ENCODE measurements at regions not wholly inside any gene's neighbourhood (a gene's known extent, or its start where the extent isn't known, plus 50 kb on each side); places are given as distances from the start of the nearest gene placed in this dataset.
A peak's percentile ranks its signal among the peaks of the same experiment; 100 is the strongest.

DNA sequence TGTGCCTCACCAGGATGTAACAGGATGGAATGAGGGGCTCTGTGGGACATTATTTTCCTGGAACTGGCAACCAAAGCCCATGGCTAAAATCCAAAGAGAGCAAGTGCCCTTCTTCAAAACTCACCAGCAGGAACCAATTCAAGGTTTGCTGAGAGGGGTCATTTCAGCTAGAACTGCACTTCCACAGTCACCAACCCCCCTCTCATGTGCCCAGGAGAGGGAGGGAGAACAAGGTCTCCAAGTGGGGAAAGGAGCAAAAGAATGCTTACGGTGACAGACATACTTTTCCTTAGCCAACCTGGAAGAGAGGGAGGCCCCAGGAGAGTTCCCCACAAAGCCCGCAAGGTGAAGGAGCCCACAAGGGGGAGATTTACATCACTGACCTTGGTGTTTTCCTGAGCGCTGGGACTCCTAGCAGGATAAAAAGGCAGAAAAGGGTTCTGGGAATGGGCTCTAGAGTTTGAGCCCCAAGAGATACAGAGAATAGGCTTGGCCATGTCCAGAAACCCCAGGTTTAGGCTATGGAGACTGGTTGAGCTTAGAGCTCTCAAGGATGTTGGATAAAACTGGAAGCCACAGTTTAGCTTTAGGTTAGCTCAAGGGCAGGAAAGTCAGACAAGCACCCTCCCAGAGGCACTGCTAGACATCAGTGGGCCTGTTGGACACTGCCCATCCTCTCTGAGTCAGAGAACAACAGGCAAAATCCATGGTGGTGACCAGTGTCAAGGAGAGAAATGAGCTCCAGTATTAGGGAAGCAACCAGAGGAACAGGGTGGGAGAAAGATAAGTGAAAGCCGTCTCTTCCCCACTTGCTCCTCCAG is 63.9 kb upstream of the GHITM start:
- no peaks in the 10 kb centered on the region for H3K27me3 ChIP-seq
- H3K9me3 ChIP-seq, result no peaks in the 10 kb centered on the region
- H3K4me1 ChIP-seq, result no peaks in the 10 kb centered on the region
- intact Hi-C loops (cut with DNase I), result no loop called here
- DNase-seq (no peak), ATAC-seq (peak; percentile 57)
- peak overlapping the region; percentile 7 to 33 for H3K27ac ChIP-seq
- no peak overlapping the region for H3K4me3 ChIP-seq
- TF ChIP-seq, protein P1, sequence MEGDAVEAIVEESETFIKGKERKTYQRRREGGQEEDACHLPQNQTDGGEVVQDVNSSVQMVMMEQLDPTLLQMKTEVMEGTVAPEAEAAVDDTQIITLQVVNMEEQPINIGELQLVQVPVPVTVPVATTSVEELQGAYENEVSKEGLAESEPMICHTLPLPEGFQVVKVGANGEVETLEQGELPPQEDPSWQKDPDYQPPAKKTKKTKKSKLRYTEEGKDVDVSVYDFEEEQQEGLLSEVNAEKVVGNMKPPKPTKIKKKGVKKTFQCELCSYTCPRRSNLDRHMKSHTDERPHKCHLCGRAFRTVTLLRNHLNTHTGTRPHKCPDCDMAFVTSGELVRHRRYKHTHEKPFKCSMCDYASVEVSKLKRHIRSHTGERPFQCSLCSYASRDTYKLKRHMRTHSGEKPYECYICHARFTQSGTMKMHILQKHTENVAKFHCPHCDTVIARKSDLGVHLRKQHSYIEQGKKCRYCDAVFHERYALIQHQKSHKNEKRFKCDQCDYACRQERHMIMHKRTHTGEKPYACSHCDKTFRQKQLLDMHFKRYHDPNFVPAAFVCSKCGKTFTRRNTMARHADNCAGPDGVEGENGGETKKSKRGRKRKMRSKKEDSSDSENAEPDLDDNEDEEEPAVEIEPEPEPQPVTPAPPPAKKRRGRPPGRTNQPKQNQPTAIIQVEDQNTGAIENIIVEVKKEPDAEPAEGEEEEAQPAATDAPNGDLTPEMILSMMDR (IDR thresholded peaks at IDR 0.05), result no peak
- H3K36me3 ChIP-seq, result no peaks in the 10 kb centered on the region

DNA sequence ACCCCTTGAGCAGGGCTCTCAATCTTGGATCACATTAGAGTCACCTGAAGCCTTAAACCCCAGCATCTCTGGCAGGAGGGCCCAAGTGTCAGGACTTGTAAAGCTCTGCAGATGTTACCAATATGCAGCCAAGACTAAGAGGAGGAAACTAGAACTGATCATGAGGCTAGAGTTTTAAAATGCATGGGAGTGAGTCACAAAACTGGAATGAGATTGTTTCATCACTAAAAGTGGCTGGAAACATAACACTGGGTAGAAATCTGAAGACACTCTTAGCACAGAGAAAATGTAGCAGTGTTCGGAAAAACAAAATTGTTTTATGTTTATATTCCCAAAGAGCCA is 63.3 kb upstream of the GHITM start:
- DNase-seq (no peak), ATAC-seq (peak; percentile 85)
- Histone ChIP-seq H3K9me3 (no peaks in the 10 kb centered on the region), H3K27ac (peak overlapping the region; percentile 7 to 33), H3K4me1 (no peaks in the 10 kb centered on the region), H3K4me3 (no peak overlapping the region), H3K27me3 (no peaks in the 10 kb centered on the region), H3K36me3 (no peaks in the 10 kb centered on the region)
- TF ChIP-seq, protein P1 (IDR thresholded peaks at IDR 0.05), result no peak
- intact Hi-C loops (cut with DNase I), result no loop called here

DNA sequence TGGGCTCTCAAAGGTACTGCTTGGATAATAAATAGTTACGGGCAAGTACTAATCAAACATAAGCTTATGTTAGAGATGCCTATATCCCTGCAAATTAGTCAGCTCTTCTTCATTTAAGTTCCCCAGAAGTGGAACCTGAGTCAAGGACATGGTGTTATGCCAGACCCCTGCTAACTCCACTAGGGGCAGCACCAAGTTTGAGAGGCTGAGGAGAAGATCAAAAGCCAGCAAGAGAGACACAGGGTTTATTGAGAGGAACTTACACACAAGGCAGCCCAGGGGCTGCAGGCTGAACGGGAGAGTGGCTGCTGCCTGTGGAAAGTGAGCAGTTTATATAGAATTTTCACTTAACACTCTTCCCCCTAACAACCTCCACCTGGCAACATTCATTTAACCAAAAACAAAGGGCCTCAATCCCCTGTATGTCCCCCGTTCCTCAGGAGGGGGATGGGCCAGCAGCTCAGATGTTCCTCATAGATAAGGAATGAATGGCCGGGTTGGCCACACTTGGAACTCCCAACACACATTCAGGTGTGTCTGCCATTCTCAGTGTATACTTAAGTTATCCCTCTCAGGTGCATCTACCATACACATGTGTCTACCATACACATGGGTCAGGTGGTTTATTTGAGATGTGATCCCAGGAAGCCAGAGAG is 62.6 kb upstream of the GHITM start:
- peak; percentile 26 for ATAC-seq
- H3K36me3 ChIP-seq, result no peaks in the 10 kb centered on the region

DNA sequence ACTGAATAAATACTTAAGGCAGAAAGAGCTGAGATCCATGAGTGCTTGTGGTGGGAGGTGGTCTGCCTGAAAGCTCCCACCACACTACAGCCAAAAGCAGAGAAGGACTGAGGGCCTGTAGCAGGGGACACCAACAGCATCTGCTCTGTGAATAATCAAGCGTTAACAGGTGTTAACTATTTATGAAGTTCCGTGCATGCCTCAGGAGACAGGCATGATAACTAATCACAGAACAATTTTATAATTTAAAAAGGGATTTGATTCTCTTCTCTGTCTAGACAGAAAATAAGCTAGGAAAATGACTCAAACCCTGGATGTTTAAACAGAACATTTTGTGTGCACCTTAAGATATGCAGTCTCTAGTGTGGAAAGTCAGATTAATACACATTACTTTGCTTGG is 61.5 kb upstream of the GHITM start:
- intact Hi-C loops (cut with DNase I), result no loop called here
- TF ChIP-seq, protein P1 (IDR thresholded peaks at IDR 0.05), result no peak

More for the DNA sequence above, 62.6 kb upstream of the GHITM start:
- no peak overlapping the region for H3K4me3 ChIP-seq
- TF ChIP-seq, protein P1 (IDR thresholded peaks at IDR 0.05), result no peak
- no peaks in the 10 kb centered on the region for H3K9me3 ChIP-seq
- no peaks in the 10 kb centered on the region for H3K4me1 ChIP-seq
- peak overlapping the region in 1 of 2 donors; percentile 33 for H3K27ac ChIP-seq
- intact Hi-C loops (cut with DNase I), result no loop called here
- DNase-seq, result no peak
- H3K27me3 ChIP-seq, result no peaks in the 10 kb centered on the region

DNA sequence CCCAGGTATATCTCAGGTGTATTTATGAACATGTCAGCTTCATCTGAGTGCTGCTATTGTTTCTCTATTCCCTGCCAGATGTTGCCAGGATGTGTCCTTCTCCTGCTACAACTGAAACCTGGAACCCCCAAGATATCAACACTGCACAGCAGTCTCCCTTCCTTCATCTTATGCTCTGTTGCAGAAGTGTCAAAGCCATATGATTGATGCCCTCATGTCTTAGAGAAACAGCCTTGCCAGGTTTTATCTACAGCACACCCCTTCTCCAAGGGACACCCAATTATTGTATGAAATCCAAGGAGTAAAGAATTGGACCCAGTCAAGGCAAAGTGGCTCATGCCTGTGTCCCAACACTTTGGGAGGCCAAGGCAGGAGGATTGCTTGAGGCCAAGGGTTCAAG is 60.5 kb upstream of the GHITM start:
- H3K27me3 ChIP-seq, result no peaks in the 10 kb centered on the region
- H3K4me1 ChIP-seq, result no peaks in the 10 kb centered on the region
- H3K9me3 ChIP-seq, result peaks cover 0 to under 1% of the 10 kb centered on the region in 2 donors
- H3K4me3 ChIP-seq, result no peak overlapping the region
- TF ChIP-seq, protein P1 (IDR thresholded peaks at IDR 0.05), result no peak
- DNase-seq, result no peak
- H3K36me3 ChIP-seq, result no peaks in the 10 kb centered on the region
- H3K27ac ChIP-seq, result no peak overlapping the region
- ATAC-seq, result no peak
- intact Hi-C loops (cut with DNase I), result no loop called here

More for the DNA sequence above, 61.5 kb upstream of the GHITM start:
- Histone ChIP-seq H3K4me1 (no peaks in the 10 kb centered on the region), H3K4me3 (no peak overlapping the region), H3K36me3 (no peaks in the 10 kb centered on the region), H3K27ac (no peak overlapping the region), H3K9me3 (no peaks in the 10 kb centered on the region), H3K27me3 (no peaks in the 10 kb centered on the region)
- DNase-seq, result no peak
- no peak for ATAC-seq
